Fibroblast of peridontal ligament (primary cell): ENCODE measurements at regions not wholly inside any gene's neighbourhood (a gene's known extent, or its start where the extent isn't known, plus 50 kb on each side); places are given as distances from the start of the nearest gene placed in this dataset.
"Not testable (repeated sequence)": the region's sequence is repeated elsewhere in the genome, so short reads cannot be mapped to it uniquely, and the experiment has no call there.

Source experiments
- DNase-seq: peaks from one replicate; pipeline ENCODE4 v3.0.0-alpha.2; 2010; ENCODE audit errors: extremely low read depth

GRCh38 chr6:18062733-18063132, 59.7 kb downstream of the NHLRC1 start:
- DNase-seq = peak; percentile 33

- no peak for DNase-seq
Observed at GRCh38 chr6:18058429-18058828, 64.0 kb downstream of the NHLRC1 start.

DNA sequence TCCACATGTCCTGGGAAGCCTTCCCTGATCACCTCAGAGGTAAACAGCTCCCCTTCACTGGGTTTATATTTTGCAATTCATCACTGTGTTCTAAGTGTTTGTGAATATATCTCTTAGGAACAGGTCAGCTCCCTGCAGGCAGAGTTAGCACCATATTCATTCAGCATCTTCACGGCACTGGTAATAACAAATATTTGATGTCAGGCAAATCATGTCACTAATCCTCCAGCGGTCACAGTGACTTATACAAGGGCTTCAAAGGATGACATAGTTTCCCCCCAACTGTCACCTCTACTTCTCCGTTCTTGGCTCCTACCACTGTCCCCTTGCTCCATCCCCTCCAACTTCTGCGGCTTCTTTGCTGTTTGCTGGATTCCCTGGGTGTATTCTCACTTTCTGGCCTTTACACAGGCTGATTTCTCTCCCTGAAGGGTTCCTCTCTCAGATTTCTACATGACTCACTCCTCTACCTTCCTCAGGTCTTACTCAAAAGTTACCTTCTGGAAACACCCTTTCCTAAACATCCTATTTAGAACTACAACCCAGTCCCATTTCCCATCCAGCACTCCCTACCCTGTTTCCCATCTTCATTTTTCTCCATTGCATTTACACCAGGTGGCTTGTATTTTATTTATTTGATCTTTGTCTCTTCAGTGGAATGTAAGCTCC, 66.6 kb downstream of the NHLRC1 start:
- DNase-seq = no peak

GRCh38 chr6:18055098-18055497, 67.4 kb downstream of the NHLRC1 start:
- no peak for DNase-seq

DNA sequence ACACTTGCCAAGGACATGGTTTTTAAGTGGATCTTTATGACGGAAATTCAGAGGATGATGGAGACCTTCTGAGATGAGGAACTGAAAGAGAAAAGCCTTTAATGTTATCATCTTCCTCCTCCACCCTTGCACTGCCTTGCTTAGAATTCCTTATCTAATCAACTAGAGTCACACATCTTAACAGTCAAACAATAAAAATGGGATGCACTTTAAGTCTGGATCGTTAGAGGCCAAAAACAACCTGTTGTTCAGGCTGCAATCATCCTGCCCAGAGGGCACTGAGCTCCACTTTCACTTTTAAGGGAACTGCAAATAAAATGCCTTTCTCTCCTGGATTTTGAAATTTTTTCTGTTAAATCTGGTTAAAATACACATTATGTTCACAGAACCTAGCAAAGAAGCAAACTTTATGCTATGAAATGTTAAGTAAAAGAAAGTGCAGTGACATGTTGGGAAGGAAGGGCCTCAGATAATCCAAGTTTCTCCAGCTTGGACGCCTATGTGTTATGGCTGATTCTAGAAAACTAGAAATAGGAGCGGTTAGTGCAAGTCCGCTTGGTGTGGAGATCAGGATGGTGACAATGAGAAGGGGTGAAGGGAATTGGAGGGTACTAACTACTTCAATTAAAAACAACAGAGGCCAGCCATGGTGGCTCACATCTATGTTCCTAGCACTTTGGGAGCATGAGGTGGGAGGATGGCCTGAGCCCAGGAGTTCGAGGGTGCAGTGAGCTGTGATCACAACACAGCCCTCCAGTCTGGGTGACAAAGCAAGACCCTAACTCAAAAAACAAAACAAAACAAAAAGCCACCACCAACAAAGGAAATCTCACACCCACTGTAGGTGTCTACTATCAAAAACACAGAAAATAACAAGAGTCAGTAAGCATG, 66.4 kb upstream of the KIF13A start:
- DNase-seq = no peak

- peak; percentile 91 for DNase-seq
Observed at GRCh38 chr6:18053078-18053477, 65.6 kb upstream of the KIF13A start.

DNA sequence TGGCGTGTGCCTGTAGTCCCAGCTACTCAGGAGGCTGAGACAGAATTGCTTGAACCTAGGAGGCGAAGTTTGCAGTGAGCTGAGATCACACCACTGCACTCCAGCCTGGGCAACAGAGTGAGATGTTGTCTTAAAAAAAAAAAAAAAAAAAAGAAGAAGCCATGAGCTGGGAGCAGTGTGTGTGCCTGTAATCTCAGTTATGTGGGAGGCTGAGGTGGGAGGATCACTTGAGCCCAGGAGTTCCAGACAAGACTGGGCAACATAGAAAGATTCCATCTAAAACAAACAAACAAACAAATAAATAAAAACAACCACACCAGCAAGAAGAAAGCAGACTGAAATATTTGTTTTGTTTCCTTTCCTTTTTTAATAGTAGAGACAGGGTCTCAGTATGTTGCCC, 62.2 kb upstream of the KIF13A start:
- no peak for DNase-seq

DNA sequence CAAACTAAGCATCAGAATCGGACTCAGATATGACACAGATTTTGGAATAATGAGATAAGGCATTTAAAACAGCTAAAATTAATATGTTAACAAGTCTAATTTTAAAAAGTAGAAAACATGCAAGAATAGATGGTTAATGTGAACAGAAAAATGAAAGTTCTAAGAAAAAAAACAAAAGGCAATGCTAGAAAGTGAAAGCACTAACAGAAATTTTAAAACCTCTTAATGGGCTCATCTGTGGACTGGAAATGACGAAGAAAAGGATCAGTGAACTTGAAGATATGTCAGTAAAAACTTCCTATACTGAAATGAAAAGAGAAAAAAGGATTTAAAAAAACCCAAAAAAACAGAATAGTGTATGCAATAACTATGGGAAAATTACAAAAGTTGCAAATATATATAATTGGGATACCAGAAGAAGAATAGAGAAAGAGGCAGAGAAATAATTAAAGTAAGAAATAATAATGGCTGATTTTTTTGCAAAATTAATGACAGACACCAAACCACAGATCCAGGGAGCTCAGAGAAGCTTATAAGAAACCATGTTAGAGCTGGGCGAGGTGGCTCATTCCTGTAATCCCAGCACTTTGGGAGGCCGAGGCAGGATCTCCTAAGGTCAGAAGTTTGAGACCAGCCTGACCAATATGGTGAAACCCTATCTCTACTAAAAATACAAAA, 61.7 kb upstream of the KIF13A start:
- no peak for DNase-seq

DNA sequence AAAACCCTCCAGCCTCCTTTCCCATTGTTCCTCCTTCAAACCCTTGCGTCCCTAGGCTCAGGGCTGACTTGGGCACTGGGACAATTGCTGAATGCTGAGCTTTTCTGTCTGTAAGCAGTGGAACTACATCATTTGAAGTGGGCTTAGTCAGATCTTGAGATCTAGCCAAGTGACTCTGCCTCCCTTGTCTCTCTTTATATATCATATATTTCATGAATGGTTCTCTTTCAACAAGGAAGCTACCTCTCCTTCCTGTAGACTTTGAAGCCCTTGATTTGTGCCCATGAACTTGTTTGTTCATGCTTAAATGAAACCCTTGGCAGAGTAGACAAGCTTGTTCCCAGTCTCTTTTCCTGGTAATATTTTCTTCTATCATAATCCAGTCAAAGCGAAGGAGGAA, 60.0 kb upstream of the KIF13A start:
- peak; percentile 71 for DNase-seq

GRCh38 chr6:18045507-18045906, 58.1 kb upstream of the KIF13A start:
- DNase-seq = no peak

DNA sequence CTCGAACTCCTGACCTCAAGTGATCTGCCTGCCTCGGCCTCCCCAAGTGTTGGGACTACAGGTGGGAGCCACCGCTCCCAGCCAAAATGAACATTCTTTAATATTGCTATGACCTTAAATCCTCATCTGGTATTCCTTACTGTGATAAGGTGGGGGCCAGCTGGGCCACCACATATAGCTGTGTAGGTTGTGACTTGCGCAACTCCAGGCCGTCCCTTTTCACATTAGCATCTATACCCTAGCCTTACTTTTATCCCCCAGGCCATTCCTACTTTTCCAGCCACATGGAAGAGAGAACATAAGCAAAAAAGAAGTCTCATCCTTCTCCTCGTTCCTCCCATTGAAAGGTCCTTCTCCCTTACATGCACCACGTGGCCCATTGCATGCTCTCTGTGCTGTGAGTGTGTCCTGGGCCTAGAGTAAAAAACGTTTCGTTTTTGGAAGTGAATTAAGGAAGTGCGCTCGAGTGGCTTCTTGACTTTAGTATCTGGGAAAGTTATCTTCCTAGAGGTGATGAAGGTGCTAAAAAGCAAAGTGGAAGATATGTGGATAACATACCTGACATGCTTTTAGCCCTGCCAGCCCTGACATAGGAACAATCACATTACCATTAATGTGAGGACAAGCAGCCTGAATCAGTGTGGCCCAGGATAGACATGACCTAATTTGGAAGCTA, 56.8 kb upstream of the KIF13A start:
- DNase-seq = no peak

DNA sequence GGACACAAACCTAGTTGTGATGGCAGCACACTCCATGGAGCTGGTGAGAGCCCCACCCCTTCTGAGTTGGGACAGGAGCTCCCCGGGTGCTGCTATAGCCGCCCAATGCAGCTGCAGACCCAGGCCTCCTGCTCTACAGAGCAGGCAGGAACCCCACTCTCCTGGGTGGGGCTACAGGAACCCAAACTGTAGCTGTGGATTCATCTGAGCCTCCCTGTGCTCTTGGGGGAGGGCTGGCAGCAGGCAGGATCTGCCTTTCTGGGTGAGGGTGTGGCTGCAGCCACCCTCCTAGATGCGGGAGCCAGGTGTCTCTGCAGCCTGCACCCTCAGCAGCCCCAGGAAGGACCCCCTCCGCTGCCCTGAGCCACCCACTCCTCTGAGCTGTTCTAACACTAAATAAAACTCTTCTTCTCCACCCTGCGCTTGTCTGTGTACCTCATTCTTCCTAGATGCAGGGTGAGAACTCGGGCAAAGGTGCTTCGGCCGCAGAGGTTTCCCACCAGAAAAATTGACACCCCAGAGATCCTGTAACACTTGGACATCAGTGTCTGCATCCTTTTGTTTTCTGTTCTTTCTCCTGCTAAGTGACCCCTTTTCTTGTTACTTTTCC, 55.2 kb upstream of the KIF13A start:
- no peak for DNase-seq

DNA sequence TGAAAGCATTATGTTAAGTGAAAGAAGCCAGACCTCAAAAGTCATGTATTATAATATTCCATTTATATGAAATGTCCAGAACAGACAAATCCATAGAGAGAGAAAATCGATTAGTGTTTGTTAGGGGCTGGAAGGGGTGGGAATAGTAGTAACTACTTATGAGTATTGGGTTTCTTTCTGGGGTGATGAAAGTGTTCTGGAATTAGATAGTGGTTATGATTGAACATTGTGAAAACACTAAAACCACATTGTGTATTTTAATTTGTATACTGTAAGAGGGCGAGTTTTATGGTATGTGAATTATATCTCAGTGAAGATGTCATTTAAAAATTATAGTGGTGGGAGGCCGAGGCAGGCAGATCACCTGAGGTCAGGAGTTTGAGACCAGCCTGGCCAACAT, 52.0 kb upstream of the KIF13A start:
- peak; percentile 58 for DNase-seq

- not testable (repeated sequence) for DNase-seq
Observed at GRCh38 chr6:18038235-18038634, 50.8 kb upstream of the KIF13A start.
